Adipose tissue (tissue), 3 donors: ENCODE measurements at regions not wholly inside any gene's neighbourhood (a gene's known extent, or its start where the extent isn't known, plus 50 kb on each side); places are given as distances from the start of the nearest gene placed in this dataset.

Experiments used
- H3K27ac ChIP-seq: one replicate; pipeline ENCODE4 v1.5.1; 2013; ENCODE audit warnings: low read depth, low read length
- WGBS, 3 donors: extraction: QIAGEN DNeasy Blood & Tissue Kit; methylation state at CpG; one replicate each; pipeline ENCODE4 v1.1.7; 2013; 5-methylcytosine and 5-hydroxymethylcytosine counted together
- donor health status: healthy with polysubstance abuse.
- donor health status: Bipolar disorder and iron deficiency.
- donor health status: healthy.

DNA sequence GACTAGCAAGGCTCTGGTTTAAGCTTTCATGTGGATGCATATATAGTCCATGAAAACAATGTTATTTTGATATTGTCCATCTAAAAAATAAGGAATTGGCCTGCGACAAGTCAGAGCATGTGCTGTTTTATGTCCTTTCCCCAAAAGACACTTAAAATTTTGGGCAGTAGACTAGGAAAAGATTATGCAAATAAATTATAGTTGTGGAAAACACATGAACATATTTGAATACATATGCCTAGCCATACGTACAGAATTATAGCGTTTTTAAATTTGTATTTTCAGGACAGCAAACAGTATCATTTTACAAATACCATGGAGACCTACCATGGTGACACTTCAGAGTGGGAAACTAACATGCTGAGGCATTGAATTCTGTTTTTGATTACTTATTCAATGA, 113.8 kb upstream of the SLC5A12 start:
- no peak overlapping the region for H3K27ac ChIP-seq
- WGBS, 3 donors: 86 to 92% (median 90%) methylated on average over 3 of the region's 3 CpGs

DNA sequence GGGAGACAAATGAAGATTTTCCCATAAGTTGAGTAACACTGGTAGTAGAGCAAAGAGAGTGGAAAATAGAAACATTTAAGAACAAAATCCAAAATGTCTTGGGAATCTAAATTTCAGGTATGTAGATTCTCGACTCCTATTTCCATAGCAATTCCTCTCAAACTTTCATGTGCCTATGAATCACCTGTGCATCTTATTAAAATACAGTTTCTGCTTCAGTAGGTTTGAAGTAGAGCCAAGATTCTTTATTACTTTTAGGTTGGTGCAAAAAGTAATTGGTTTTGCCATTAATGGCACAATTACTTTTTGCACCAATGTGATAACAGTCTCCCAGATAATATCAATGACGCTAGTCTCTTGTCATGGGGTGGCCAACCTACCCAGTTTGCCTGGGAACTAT, 115.3 kb upstream of the SLC5A12 start:
- WGBS, 3 donors: 83 to 90% (median 86%) methylated on average over 2 of the region's 2 CpGs

DNA sequence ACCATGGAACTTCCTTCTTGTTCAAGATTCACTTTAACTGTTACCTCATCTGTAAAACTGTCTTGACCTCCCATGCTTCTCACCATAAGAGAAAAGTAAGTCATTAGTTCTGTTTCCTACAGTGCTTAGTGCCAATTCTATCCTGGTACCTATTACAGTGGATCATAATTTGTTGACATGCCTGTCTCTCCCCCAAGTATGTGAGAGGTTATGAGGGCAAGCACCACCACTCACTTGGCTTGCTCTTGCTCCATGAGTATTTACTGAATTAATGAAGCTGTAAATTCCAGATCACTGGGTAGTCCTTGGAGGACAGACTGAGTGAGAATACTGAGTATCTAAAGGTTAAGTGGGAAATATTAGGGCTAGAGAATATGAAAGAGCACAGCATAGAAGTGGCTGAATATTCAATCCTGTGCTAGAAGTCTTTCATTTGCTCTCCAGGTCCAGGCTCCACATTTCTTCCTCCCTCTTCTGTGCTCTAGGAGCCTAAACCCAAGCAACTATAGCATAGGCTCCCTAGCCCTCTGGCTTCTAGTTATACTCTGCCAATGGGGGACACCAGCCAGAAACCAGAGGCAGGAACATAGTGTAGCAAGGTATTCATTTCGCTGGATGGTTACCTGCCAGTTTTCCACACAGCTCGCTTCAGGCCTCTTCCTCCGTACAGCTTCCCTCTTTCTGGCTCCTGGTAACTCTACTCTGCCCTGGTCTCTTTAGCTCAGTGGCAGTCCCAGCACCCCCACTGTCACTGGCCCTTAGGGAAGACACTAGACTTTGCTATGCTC, 118.2 kb upstream of the SLC5A12 start:
- no peak overlapping the region for H3K27ac ChIP-seq
- 83 to 95% (median 87%) methylated on average over 3 of the region's 3 CpGs for WGBS, 3 donors

More for the DNA sequence above, 115.3 kb upstream of the SLC5A12 start:
- H3K27ac ChIP-seq: no peak overlapping the region

DNA sequence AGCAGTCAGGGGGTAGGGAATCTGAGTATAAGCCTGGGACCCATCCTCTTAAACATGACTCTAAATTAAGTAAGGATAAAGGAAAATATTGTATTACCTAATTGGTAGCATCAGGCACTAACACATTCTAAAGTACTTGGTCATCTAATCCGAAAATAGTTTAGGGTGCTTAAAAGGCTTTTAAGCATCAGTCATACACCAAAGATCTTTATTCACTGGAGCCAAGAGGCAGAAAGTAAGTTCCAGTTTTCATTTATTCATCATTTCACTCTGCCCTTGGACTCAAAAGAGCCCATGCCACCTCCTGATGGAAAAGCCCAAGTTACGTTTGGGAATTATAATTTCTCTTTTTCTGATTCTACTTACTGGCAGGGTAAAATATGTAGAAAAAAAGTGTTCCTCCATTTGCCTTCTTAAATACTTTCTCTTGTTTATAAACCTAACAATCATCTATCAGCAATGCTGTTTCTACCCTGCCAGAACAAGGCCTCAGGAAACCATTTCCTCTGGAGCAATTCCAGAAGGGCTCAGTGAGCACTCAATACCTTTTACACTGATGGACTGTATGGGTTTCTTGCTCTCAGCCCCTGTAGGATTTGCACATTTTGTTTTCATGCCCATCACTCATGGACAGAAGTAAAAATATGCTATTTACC, 120.1 kb upstream of the SLC5A12 start:
- WGBS, 3 donors: 47 to 55% (median 48%) methylated on average over 2 of the region's 2 CpGs
- peak overlapping the region; percentile 17 for H3K27ac ChIP-seq

DNA sequence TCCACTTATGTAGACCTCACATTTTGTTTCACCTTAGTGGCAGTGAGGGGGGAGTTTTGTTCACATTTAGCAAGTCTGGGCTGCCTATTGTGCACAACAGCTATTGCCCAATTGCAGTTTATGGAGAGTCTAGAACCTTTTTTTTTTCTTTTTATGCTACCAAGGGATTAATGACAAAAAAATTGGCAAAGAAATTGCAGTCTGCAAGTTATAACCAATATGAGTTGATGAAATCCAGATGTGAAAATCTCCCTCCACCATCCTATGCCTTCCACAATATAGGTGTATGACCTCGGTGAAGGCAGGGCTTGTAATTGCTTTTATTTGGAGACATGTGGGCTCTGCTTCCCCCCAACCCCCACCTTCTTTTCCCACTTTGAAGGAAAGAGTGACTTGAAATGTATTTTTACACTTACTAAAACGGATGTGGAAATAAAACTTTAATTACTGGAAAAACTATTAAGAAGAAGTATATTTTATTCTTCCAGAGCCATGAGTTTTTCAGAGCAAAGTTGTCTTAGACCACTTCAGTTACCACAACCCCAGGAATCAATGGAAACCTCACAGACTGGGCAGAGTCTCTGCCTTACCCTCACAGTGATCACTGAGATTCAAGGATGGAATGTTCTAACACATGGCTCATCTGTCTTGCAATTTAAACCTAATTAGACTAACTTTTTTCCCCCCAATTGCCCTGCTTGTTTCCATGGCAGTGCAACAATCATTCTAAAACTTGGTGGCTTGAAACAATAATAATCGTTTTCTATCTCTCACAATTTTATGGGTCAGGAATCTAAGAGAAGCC, 120.8 kb upstream of the SLC5A12 start:
- peak overlapping the region; percentile 17 for H3K27ac ChIP-seq
- 49 to 61% (median 52%) methylated on average over 3 of the region's 3 CpGs for WGBS, 3 donors

GRCh38 chr11:26843539-26843938, 121.7 kb upstream of the SLC5A12 start:
- no peak overlapping the region for H3K27ac ChIP-seq

GRCh38 chr11:26844963-26845362, 123.1 kb upstream of the SLC5A12 start:
- 81 to 86% (median 83%) methylated on average over 2 of the region's 2 CpGs for WGBS, 3 donors
- H3K27ac ChIP-seq: no peak overlapping the region

More at GRCh38 chr11:26843539-26843938, 121.7 kb upstream of the SLC5A12 start:
- WGBS, 3 donors: 84 to 91% (median 87%) methylated on average over 2 of the region's 2 CpGs

DNA sequence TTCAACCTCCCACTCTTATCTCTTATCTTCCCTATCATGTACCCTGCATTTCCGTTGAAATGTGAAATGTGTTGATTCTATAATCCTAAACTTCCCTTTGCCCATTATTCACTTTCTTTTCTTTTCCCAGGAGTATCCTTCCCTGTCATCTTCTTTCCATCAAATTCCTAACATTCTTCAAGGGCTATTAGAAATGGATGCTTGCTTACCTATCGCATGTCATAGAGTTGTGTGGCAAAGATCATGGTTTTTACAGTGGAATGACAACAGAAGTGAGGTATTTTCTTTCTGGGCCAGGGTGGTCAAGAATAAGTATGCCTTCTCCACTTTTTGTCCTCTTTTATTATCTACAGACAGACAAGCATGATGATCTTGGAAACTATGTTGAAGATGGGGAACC, 124.4 kb upstream of the SLC5A12 start:
- H3K27ac ChIP-seq: no peak overlapping the region
- 33 to 76% (median 63%) methylated on average over 2 of the region's 2 CpGs for WGBS, 3 donors

- 62 to 74% (median 67%) methylated on average over 3 of the region's 3 CpGs for WGBS, 3 donors
- no peak overlapping the region for H3K27ac ChIP-seq
Observed at GRCh38 chr11:26847459-26847858, 125.6 kb upstream of the SLC5A12 start.

DNA sequence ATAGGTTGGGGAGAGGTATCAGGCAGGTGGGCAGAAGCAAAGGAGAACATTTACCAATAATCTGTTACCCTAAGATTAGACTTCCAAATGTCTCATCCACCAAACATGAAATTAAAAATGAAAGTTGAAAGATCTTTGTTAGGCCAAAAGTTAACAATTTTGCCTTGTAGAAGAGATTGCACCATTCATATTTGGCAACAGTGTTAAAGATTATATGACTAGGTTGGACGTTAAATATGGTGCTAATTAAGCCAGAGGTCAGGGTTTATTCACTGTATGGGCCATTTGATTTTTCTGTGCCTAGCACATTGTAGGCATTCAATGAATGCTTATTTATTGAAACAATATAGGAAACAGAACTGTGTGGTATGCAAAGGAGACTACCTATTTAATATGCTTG, 126.1 kb upstream of the SLC5A12 start:
- 35 to 55% (median 47%) methylated on average over 1 of the region's 1 CpG for WGBS, 3 donors
- H3K27ac ChIP-seq: no peak overlapping the region

DNA sequence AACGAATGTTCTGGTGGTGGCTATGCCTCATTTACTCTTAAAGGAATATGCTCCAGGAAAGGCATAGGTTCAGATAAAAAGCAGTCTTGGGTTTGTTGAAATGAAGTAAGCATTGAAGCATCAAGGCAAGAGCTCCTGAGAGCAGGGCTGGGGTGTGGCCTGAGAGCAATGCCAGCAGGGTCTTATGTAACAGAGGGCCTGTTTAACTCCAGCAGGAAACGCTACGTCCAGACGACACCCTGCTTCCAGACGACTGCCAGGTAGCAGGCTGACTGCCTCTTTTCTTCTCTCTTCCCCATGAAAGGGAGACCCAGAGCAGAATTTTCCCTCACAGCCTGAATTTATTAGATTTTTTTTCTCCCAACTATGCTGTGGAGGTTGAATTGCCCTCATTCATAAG, 127.2 kb upstream of the SLC5A12 start:
- no peak overlapping the region for H3K27ac ChIP-seq

DNA sequence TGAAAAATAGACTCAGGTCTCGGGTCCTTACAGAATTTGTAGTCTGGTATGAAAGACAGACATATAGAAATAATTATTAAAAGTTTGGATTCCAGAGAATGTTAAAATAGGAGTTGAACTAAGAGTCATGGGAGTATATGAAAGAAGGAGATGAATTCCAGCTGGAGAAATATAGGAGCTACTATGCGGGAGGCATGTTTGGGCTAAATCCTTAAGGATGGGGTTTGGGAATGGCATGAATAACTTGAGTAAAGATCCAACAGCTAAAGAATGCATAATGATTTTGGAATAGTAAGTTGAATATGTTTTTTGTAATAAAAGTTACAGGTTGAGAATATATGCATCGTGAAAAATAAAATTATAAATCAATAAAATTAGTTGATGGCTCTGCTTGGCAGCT, 129.4 kb upstream of the SLC5A12 start:
- H3K27ac ChIP-seq: no peak overlapping the region
- 77 to 92% (median 86%) methylated on average over 3 of the region's 3 CpGs for WGBS, 3 donors

More for the DNA sequence above, 127.2 kb upstream of the SLC5A12 start:
- 14 to 42% (median 41%) methylated on average over 5 of the region's 5 CpGs for WGBS, 3 donors

DNA sequence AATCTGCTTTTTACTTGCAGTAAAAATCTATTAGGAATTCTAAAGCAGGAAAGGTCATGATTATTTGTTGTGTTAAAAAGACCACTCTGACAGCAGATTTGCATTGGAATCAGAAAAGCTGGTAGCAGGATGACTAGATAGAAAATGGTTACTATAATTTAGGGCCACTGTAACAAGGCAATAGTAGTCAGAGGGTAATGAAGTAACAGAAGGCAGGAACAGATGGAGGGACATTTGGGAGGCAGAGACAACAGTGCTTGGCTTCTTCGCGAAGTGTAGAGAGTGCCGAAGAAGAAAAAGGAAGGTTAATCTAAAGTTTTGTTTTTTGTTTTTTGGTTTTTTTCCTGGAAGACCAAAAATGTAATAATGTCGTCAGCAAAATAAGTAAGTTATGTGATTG, 129.8 kb upstream of the SLC5A12 start:
- H3K27ac ChIP-seq: no peak overlapping the region
- WGBS, 3 donors: 94 to 98% (median 95%) methylated on average over 4 of the region's 4 CpGs

- H3K27ac ChIP-seq: no peak overlapping the region
Observed at GRCh38 chr11:26858098-26858497, 135.8 kb upstream of the FIBIN start.

- WGBS, 3 donors: 68 to 77% (median 76%) methylated on average over 3 of the region's 3 CpGs
- no peak overlapping the region for H3K27ac ChIP-seq
Observed at GRCh38 chr11:26859416-26859815, 134.5 kb upstream of the FIBIN start.

DNA sequence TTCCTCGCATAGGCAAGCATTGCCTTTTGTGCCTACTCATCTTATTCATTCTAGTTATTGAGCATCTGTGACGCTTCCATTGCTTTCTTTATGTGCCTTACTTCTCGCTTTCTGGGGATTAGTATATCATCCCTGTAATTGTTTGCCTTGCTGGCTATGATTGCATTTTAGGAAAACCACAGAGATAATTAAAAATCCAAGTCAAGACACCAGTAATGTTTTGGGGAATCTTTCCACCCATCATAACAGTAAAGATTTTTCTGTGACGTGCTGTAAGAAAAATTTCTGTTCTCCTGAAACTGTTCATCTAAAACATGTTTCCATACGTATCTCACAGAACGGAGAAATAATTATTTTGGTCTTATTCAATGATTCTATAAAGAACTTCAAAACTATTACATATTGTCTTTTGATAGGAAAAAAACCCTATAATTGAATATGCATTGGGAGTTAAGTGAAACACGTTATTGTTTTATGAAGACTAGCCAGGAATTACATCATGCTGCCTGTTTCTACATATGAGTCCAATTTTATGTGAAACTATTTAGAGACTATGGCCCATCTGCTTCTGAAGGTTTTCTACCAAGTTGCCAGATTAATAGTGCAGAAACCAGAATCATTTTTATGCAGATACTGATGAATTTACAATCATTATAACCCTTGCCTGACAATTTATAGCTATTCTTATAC, 133.7 kb upstream of the FIBIN start:
- H3K27ac ChIP-seq: no peak overlapping the region
- WGBS, 3 donors: 78 to 80% (median 79%) methylated on average over 7 of the region's 7 CpGs

DNA sequence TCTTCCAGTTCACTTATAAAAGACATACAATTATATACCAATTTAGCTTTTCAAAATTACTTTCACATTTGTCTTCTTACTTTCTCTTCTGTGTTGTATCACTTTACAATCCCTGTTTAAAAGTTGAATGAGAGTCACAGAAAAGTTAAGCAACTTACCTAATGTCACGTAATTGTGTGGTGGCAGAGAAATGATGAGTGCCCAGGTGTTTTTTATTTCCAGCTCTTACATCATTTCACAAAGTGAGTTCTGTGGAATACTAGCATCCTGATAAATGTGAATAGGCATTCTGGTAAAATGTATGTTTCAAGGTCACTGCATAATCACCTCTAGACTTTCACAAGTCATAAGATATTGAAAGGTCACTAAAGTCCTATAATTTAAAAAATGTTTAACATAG, 133.0 kb upstream of the FIBIN start:
- H3K27ac ChIP-seq: no peak overlapping the region
- WGBS, 3 donors: 55 to 84% (median 80%) methylated on average over 1 of the region's 1 CpG

- no peak overlapping the region for H3K27ac ChIP-seq
Observed at GRCh38 chr11:26862801-26863200, 131.1 kb upstream of the FIBIN start.

GRCh38 chr11:26865703-26866102, 128.2 kb upstream of the FIBIN start:
- 44 to 66% (median 54%) methylated on average over 2 of the region's 2 CpGs for WGBS, 3 donors
- H3K27ac ChIP-seq: no peak overlapping the region
